IMR-90 (cell line): ENCODE measurements at regions not wholly inside any gene's neighbourhood (a gene's known extent, or its start where the extent isn't known, plus 50 kb on each side); places are given as distances from the start of the nearest gene placed in this dataset.

Experiments
- ATAC-seq: fragments of 200-7000 bp; cut with Tn5 transposase; 2 replicates; pipeline ENCODE4 v1.9.1; 2020; ENCODE audit warnings: low read depth, mild to moderate bottlenecking, moderate library complexity
- BruUV-seq: library from RNA; stranded (reverse); fragments of 400-500 nt; replicated peaks from 2 replicates; lab custom pipeline; 2021; lab: Mats Ljungman, UMichigan
- CTCF ChIA-PET: fragments of 300-600 bp; formaldehyde crosslinking; extraction: SDS; loops from one replicate; lab custom pipeline; 2021; ENCODE audit warnings: antibody characterized with exemption; lab: Yijun Ruan, JAX
- POLR2A ChIA-PET: fragments of 300-600 bp; sonication (Branson Sonifier 250); formaldehyde crosslinking; loops from one replicate; lab custom pipeline; 2022; ENCODE audit warnings: antibody characterized with exemption; ENCODE audit not compliant: unreplicated experiment; lab: Charles Lee
- DNase-seq: peaks from one replicate; pipeline ENCODE4 v3.0.0; 2013
- H2AFZ ChIP-seq: replicated peaks from 2 replicates; pipeline ENCODE3; 2013; ENCODE audit warnings: low read length, mild to moderate bottlenecking; ENCODE audit not compliant: poor library complexity
- H2AK5ac ChIP-seq: 2 replicates; pipeline ENCODE4 v1.6.1; 2013; ENCODE audit warnings: low read depth, low read length, inconsistent platforms
- H2AK9ac ChIP-seq: replicated peaks from 2 replicates; pipeline ENCODE3; 2013; ENCODE audit warnings: mild to moderate bottlenecking, low read depth, low read length, moderate library complexity; ENCODE audit not compliant: poor library complexity
- H2BK120ac ChIP-seq: 2 replicates; pipeline ENCODE4 v1.6.1; 2013; ENCODE audit warnings: low read depth, low read length, inconsistent platforms
- H2BK15ac ChIP-seq: 3 replicates; pipeline ENCODE4 v1.6.1; 2013; ENCODE audit warnings: low read depth, low read length, inconsistent platforms
- H2BK20ac ChIP-seq: 2 replicates; pipeline ENCODE4 v1.6.1; 2013; ENCODE audit warnings: low read depth, mild to moderate bottlenecking, inconsistent platforms, low read length, moderate library complexity
- H2BK5ac ChIP-seq: 2 replicates; pipeline ENCODE4 v1.6.1; 2013; ENCODE audit warnings: mild to moderate bottlenecking, low read depth, low read length, inconsistent platforms; ENCODE audit not compliant: poor library complexity, severe bottlenecking
- H3K14ac ChIP-seq: replicated peaks from 2 replicates; pipeline ENCODE4 v1.6.1; 2013; ENCODE audit warnings: low read depth, low read length, inconsistent platforms
- H3K18ac ChIP-seq: 2 replicates; pipeline ENCODE4 v1.6.1; 2013; ENCODE audit warnings: low read depth, low read length, control low read depth
- H3K23ac ChIP-seq: 2 replicates; pipeline ENCODE4 v1.6.1; 2013; ENCODE audit warnings: low read depth, low read length, inconsistent platforms
- H3K27ac ChIP-seq: 2 replicates; pipeline ENCODE4 v1.5.1; 2013; ENCODE audit warnings: mild to moderate bottlenecking, control low read depth, low read length; ENCODE audit not compliant: insufficient read depth
- H3K27me3 ChIP-seq: 2 replicates; pipeline ENCODE4 v1.6.1; 2013; ENCODE audit warnings: low read length; ENCODE audit not compliant: control insufficient read depth, insufficient read depth
- H3K36me3 ChIP-seq: 2 replicates; pipeline ENCODE4 v1.6.1; 2013; ENCODE audit warnings: low read length, mixed read lengths; ENCODE audit not compliant: control insufficient read depth, insufficient read depth
- H3K4ac ChIP-seq: 2 replicates; pipeline ENCODE4 v1.6.1; 2013; ENCODE audit warnings: low read depth, low read length, inconsistent platforms
- H3K4me1 ChIP-seq: 2 replicates; pipeline ENCODE4 v1.6.1; 2013; ENCODE audit warnings: low read length, mixed read lengths; ENCODE audit not compliant: control insufficient read depth, insufficient read depth
- H3K4me2 ChIP-seq: 2 replicates; pipeline ENCODE4 v1.6.1; 2013; ENCODE audit warnings: low read depth, mild to moderate bottlenecking, control low read depth, low read length, moderate library complexity
- H3K4me3 ChIP-seq: 2 replicates; pipeline ENCODE4 v1.5.1; 2013; ENCODE audit warnings: low read depth, mild to moderate bottlenecking, control low read depth, low read length, moderate library complexity; ENCODE audit not compliant: insufficient read depth
- H3K56ac ChIP-seq: 2 replicates; pipeline ENCODE4 v1.6.1; 2013; ENCODE audit warnings: low read length, inconsistent platforms; ENCODE audit not compliant: insufficient read depth; ENCODE audit errors: extremely low read depth
- H3K79me1 ChIP-seq, 2 experiments: 2 replicates each; pipeline ENCODE4 v1.6.1; 2013; ENCODE audit warnings: low read length in 2 of 2, inconsistent platforms in 1 of 2, low read depth in 1 of 2
- H3K9ac ChIP-seq: 2 replicates; pipeline ENCODE4 v1.6.1; 2013; ENCODE audit warnings: low read depth, low read length, control low read depth
- H3K9me1 ChIP-seq: 2 replicates; pipeline ENCODE4 v1.6.1; 2013; ENCODE audit warnings: low read length, inconsistent platforms; ENCODE audit not compliant: insufficient read depth
- H3K9me3 ChIP-seq: 2 replicates; pipeline ENCODE4 v1.6.1; 2013; ENCODE audit warnings: low read length; ENCODE audit not compliant: control insufficient read depth, insufficient read depth
- H4K20me1 ChIP-seq: 2 replicates; pipeline ENCODE4 v1.6.1; 2013; ENCODE audit warnings: low read length, inconsistent platforms; ENCODE audit not compliant: insufficient read depth
- H4K5ac ChIP-seq: 2 replicates; pipeline ENCODE4 v1.6.1; 2013; ENCODE audit warnings: mild to moderate bottlenecking, low read depth, low read length, control low read depth
- H4K8ac ChIP-seq, 2 experiments: 2 replicates each; pipeline ENCODE4 v1.6.1; 2013; ENCODE audit warnings: low read depth in 2 of 2, low read length in 2 of 2, control low read depth in 1 of 2, inconsistent platforms in 1 of 2
- H4K91ac ChIP-seq: 2 replicates; pipeline ENCODE4 v1.6.1; 2013; ENCODE audit warnings: low read depth, low read length, inconsistent platforms; ENCODE audit not compliant: insufficient read depth
- FOS ChIP-seq: fragments of 150-350 bp; IDR thresholded peaks from 2 replicates; pipeline ENCODE4 v1.6.1; 2016; ENCODE audit warnings: low read depth, low read length
- MXI1 ChIP-seq: IDR thresholded peaks from 2 replicates; pipeline ENCODE4 v1.6.1; 2012; ENCODE audit warnings: low read depth, mild to moderate bottlenecking, low read length, moderate library complexity, borderline replicate concordance
- RFX5 ChIP-seq: IDR thresholded peaks from 2 replicates; pipeline ENCODE4 v1.8.0; 2012; ENCODE audit warnings: low read depth, mild to moderate bottlenecking, low read length, moderate library complexity
- WGBS, 2 experiments: methylation state at CpG; one replicate each; pipeline versions ENCODE4 v1.1.5 to v1.1.7; 2013; ENCODE audit warnings: missing lambda C conversion rate in 2 of 2; ENCODE audit not compliant: insufficient read length in 1 of 2; ENCODE audit errors: extremely low coverage in 2 of 2; 5-methylcytosine and 5-hydroxymethylcytosine counted together
- dilution Hi-C: fragments of 300-500 bp; cut with HindIII; formaldehyde crosslinking; loops from one replicate; pipeline ENCODE4 v1.14.3; 2018; ENCODE audit warnings: low sequenced_read_pairs; ENCODE audit not compliant: unreplicated experiment
- in situ Hi-C: fragments of 300-500 bp; cut with MboI; formaldehyde crosslinking; loops from 3 replicates; pipeline ENCODE4 v1.14.3; 2019; ENCODE audit warnings: low sequenced_read_pairs, inconsistent platforms, mixed read lengths
- intact Hi-C: fragments of 100-400 bp; cut with micrococcal nuclease; formaldehyde crosslinking; loops from 2 replicates; pipeline ENCODE4 v1.10.0; 2022

DNA sequence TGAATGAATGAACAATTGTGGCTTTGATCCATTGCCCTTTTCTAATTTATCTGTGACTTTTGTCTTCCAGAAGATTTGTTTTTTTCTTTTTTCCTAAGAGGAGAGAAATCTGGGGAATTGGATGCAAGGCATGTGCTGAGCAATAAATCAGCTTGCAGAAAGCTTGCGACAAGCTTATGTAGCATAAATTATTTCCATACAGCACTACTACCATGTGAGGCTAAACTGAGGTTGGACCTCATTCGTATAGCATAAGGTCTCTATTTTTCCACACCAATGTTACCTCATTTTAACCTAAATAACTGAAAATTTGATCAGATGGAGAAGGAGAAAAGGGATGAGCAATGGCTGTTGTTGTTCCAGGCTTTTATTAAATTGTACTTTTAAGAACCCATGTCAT is 455.6 kb downstream of the TUSC7 start:
- intact Hi-C loops (no loop called here), in situ Hi-C loops (no loop called here), dilution Hi-C loops (no loop called here)
- no peaks in the 10 kb centered on the region for H4K20me1 ChIP-seq
- no peak overlapping the region for H3K9ac ChIP-seq
- no peak overlapping the region for H3K4me3 ChIP-seq
- no peak overlapping the region for H2BK20ac ChIP-seq
- H3K23ac ChIP-seq: no peak overlapping the region
- H2BK15ac ChIP-seq: no peak overlapping the region
- DNase-seq (no peak), ATAC-seq (no peak)
- TF ChIP-seq FOS (no peak), RFX5 (no peak), MXI1 (no peak)
- H4K5ac ChIP-seq: no peak overlapping the region
- POLR2A ChIA-PET: no interaction called here
- H3K27me3 ChIP-seq: no peaks in the 10 kb centered on the region
- no peak overlapping the region for H3K27ac ChIP-seq
- no peak overlapping the region for H4K8ac ChIP-seq
- no peak overlapping the region for H2AFZ ChIP-seq
- no peak overlapping the region for H2BK120ac ChIP-seq
- H3K14ac ChIP-seq: no peak overlapping the region
- H3K4me1 ChIP-seq: 0 out of 2 replicates have a peak, but pooled peaks cover 2% of the 10 kb centered on the region
- no TSS peak for BruUV-seq
- no peak overlapping the region for H4K91ac ChIP-seq
- H3K9me3 ChIP-seq: no peaks in the 10 kb centered on the region
- no peak overlapping the region for H3K4ac ChIP-seq
- no peaks in the 10 kb centered on the region for H3K36me3 ChIP-seq
- no peak overlapping the region for H2BK5ac ChIP-seq
- no peak overlapping the region for H2AK5ac ChIP-seq
- no peak overlapping the region for H3K18ac ChIP-seq
- no peaks in the 10 kb centered on the region for H3K79me1 ChIP-seq
- H3K4me2 ChIP-seq: no peak overlapping the region
- CTCF ChIA-PET: no interaction called here
- WGBS, 2 experiments: no CpG with 5 or more reads among the region's 2 CpGs
- no peaks in the 10 kb centered on the region for H3K9me1 ChIP-seq
- no peak overlapping the region for H3K56ac ChIP-seq
- H2AK9ac ChIP-seq: no peak overlapping the region
